ENCODE measurements at regions not wholly inside any gene's neighbourhood (a gene's known extent, or its start where the extent isn't known, plus 50 kb on each side); places are given as distances from the start of the nearest gene placed in this dataset.

DNA sequence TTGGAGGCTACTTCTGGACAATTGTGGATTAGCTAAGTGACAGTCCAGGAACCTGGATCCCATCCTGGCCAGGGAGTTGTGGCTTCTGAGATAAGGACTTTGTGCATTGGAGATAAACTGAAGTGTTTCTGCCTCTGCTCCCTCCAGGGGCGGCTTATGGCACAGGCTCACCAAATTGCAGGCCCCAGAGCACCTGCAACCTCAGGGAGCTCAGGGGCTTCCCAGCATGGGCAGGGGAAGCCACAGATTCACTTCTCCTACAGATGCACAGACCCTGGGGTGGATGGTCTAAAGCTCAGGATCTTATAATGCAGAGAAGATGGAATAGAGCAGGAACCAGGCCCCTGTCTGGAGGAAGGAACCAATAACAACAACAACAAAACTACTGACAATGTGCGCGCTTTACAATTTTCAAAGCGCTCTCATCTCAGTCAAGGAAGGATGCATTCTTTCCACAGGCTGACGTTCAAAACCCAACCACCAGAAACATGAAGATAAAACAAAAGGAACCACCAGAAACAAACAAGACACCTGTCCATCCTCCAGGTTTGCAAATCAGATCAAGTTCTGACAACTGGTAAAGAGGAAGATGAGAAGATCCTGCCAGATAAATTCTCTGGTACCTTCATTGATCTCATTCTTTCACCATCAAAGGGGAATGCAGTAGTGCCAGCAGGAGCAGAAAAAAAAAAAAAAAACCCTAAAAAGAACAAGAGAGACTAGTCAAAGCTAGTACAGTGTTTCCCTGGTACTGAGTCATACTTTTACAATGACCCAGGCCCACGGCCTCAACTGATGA, 121.0 kb upstream of the IRF2BP2 start:
- Histone ChIP-seq H3F3A (replicated peaks; ENCODE audit: insufficient read depth) (peaks cover 16% of the 10 kb centered on the region), H3K27me3 (ENCODE audit: insufficient read depth) (no peaks in the 10 kb centered on the region), H3K4me3 (ENCODE audit: low read depth in 2 of 2, low read length in 1 of 2) (no peak overlapping the region), H4K20me1 (ENCODE audit: insufficient read depth) (no peaks in the 10 kb centered on the region), H3K36me3 (replicated peaks in 1 of 2; ENCODE audit: control insufficient read depth in 1 of 2, insufficient read depth in 2 of 2, low read length in 1 of 2) (no peaks in the 10 kb centered on the region), H3K4me2 (no peak overlapping the region), H3K79me2 (ENCODE audit: insufficient read depth) (no peaks in the 10 kb centered on the region), H3K9me2 (no peaks in the 10 kb centered on the region), H3K27ac (ENCODE audit: low read depth in 2 of 2, low read length in 1 of 2) (peak overlapping the region in 1 of 2 experiments; percentile 90; a peak in 2 of 4 replicates), H3K4me1 (ENCODE audit: control insufficient read depth in 1 of 2, insufficient read depth in 2 of 2, low read depth in 1 of 2, low read length in 1 of 2) (peaks cover 38 to 39% of the 10 kb centered on the region in 2 experiments), H3K9ac (peak overlapping the region; percentile 32; the same call in 1 of the 2 replicates), H3K9me3 (no peaks in the 10 kb centered on the region), H2AFZ (ENCODE audit: low read depth) (0 out of 2 replicates have a peak overlapping the region, but pooled peaks have one; percentile 49)
- 71% methylated on average over 5 of the region's 6 CpGs for WGBS (ENCODE audit: low lambda C conversion rate)
- no peak for DNase-seq
- ChIA-PET CTCF (interaction anchor here (0.9 to 1.2 kb wide), 3 partner anchors 121 to 353 kb away, joined by 3 read pairs; partner anchors contain the start of gene IRF2BP2), POLR2A (interaction anchor here (1.0 kb wide), 1 partner anchor 119 kb away, joined by 3 read pairs; no protein-coding TSS in a partner anchor)
- TF ChIP-seq, protein P1, sequence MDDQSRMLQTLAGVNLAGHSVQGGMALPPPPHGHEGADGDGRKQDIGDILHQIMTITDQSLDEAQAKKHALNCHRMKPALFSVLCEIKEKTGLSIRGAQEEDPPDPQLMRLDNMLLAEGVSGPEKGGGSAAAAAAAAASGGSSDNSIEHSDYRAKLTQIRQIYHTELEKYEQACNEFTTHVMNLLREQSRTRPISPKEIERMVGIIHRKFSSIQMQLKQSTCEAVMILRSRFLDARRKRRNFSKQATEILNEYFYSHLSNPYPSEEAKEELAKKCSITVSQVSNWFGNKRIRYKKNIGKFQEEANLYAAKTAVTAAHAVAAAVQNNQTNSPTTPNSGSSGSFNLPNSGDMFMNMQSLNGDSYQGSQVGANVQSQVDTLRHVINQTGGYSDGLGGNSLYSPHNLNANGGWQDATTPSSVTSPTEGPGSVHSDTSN (IDR thresholded peaks at IDR 0.05), result peak; percentile 50; the same call in 1 of the 2 replicates
- no peak for TF ChIP-seq CHD2 (IDR thresholded peaks at IDR 0.05; ENCODE audit: low read length, partially characterized antibody)
- TF ChIP-seq EZH2phosphoT487 (IDR thresholded peaks at IDR 0.05; ENCODE audit: borderline replicate concordance, low read depth), result no peak
- TF ChIP-seq MXI1 (IDR thresholded peaks at IDR 0.05; ENCODE audit: low read depth, low read length), result no peak
- no peak for TF ChIP-seq TEAD4 (IDR thresholded peaks at IDR 0.05; ENCODE audit: borderline replicate concordance, insufficient read depth)
- no peak for TF ChIP-seq NFIC (IDR thresholded peaks at IDR 0.05; ENCODE audit: borderline replicate concordance)
- no peak for TF ChIP-seq ELF1 (IDR thresholded peaks at IDR 0.05)
- TF ChIP-seq TAF1 (IDR thresholded peaks at IDR 0.05; ENCODE audit: borderline replicate concordance, low read depth, low read length), result no peak
- TF ChIP-seq FOXJ3 (CRISPR knock-in tag; IDR thresholded peaks at IDR 0.05), result no peak
- no peak for TF ChIP-seq SMC3 (IDR thresholded peaks at IDR 0.05; ENCODE audit: low read depth, low read length)
- no peak for TF ChIP-seq RFX5 (IDR thresholded peaks at IDR 0.05; ENCODE audit: low read length)
- TF ChIP-seq RXRA (IDR thresholded peaks at IDR 0.05; ENCODE audit: borderline replicate concordance, low read depth), result no peak
- TF ChIP-seq, protein P2, sequence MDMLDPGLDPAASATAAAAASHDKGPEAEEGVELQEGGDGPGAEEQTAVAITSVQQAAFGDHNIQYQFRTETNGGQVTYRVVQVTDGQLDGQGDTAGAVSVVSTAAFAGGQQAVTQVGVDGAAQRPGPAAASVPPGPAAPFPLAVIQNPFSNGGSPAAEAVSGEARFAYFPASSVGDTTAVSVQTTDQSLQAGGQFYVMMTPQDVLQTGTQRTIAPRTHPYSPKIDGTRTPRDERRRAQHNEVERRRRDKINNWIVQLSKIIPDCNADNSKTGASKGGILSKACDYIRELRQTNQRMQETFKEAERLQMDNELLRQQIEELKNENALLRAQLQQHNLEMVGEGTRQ (IDR thresholded peaks at IDR 0.05; ENCODE audit: borderline replicate concordance, low read depth, low read length), result no peak
- TF ChIP-seq RAD21 (IDR thresholded peaks at IDR 0.05; ENCODE audit: low read length), result no peak
- TF ChIP-seq FOSL2 (IDR thresholded peaks at IDR 0.05; ENCODE audit: borderline replicate concordance, low read depth), result peak; percentile 90
- no peak for TF ChIP-seq SIN3A (IDR thresholded peaks at IDR 0.05; ENCODE audit: borderline replicate concordance, low read depth, low read length)
- no peak for TF ChIP-seq FOXM1 (IDR thresholded peaks at IDR 0.05; ENCODE audit: low read depth)
- peak; percentile 71 for TF ChIP-seq TCF12 (IDR thresholded peaks at IDR 0.05)
- TF ChIP-seq YY1 (IDR thresholded peaks at IDR 0.05; ENCODE audit: low read depth), result no peak
- TF ChIP-seq REST (IDR thresholded peaks at IDR 0.05; ENCODE audit: low read depth, low read length), result no peak
- TF ChIP-seq GATA2 (CRISPR knock-in tag; IDR thresholded peaks at IDR 0.05), result no peak
- TF ChIP-seq POLR2AphosphoS5 (IDR thresholded peaks at IDR 0.05; ENCODE audit: low read depth, low read length), result peak; percentile 40; the same call in 1 of the 2 replicates
- TF ChIP-seq, protein P3, sequence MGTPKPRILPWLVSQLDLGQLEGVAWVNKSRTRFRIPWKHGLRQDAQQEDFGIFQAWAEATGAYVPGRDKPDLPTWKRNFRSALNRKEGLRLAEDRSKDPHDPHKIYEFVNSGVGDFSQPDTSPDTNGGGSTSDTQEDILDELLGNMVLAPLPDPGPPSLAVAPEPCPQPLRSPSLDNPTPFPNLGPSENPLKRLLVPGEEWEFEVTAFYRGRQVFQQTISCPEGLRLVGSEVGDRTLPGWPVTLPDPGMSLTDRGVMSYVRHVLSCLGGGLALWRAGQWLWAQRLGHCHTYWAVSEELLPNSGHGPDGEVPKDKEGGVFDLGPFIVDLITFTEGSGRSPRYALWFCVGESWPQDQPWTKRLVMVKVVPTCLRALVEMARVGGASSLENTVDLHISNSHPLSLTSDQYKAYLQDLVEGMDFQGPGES (IDR thresholded peaks at IDR 0.05; ENCODE audit: low read depth, low read length), result no peak
- TF ChIP-seq MEF2A (IDR thresholded peaks at IDR 0.05; ENCODE audit: borderline replicate concordance, low read depth), result no peak
- TF ChIP-seq, protein P4, sequence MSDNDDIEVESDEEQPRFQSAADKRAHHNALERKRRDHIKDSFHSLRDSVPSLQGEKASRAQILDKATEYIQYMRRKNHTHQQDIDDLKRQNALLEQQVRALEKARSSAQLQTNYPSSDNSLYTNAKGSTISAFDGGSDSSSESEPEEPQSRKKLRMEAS (IDR thresholded peaks at IDR 0.05; ENCODE audit: low read depth), result 0 out of 2 replicates have a peak, but pooled peaks have one; percentile 27
- TF ChIP-seq GABPA (IDR thresholded peaks at IDR 0.05; ENCODE audit: low read depth), result no peak
- TF ChIP-seq JUND (IDR thresholded peaks at IDR 0.05), result peak; percentile 84

All from SK-N-SH (cell line).